CD4-positive, alpha-beta T cell (primary cell): ENCODE measurements at regions not wholly inside any gene's neighbourhood (a gene's known extent, or its start where the extent isn't known, plus 50 kb on each side); places are given as distances from the start of the nearest gene placed in this dataset.
"Not testable (repeated sequence)": the region's sequence is repeated elsewhere in the genome, so short reads cannot be mapped to it uniquely, and the experiment has no call there.

Experiments used
- ATAC-seq: fragments of 200-7000 bp; cut with Tn5 transposase; one replicate; pipeline ENCODE4 v1.10.0; 2022; ENCODE audit warnings: mild to moderate bottlenecking; ENCODE audit not compliant: poor library complexity
- CTCF ChIA-PET: fragments of 350-600 bp; sonication (Branson Sonifier 250); formaldehyde crosslinking; loops from one replicate; lab custom pipeline; 2021; ENCODE audit warnings: antibody characterized with exemption, inconsistent platforms; lab: Charles Lee
- POLR2A ChIA-PET: fragments of 350-600 bp; sonication (Branson Sonifier 250); formaldehyde crosslinking; loops from one replicate; lab custom pipeline; 2021; ENCODE audit warnings: antibody characterized with exemption, inconsistent platforms; lab: Charles Lee
- DNase-seq, 14 experiments: peaks; one replicate each; pipeline ENCODE4 v3.0.0-alpha.2; 2013 to 2020; ENCODE audit warnings: mixed read lengths in 2 of 14
- H3K27ac ChIP-seq, 2 donors: one replicate each; pipeline versions ENCODE4 v1.5.1 to v1.7.0; 2013; ENCODE audit warnings: low read length in 2 of 2, low read depth in 1 of 2, mild to moderate bottlenecking in 1 of 2
- H3K27me3 ChIP-seq, 2 experiments: 1 replicate in 1 of 2; 2 replicates in 1 of 2; pipeline versions ENCODE4 v1.6.1 to v1.7.0; 2013; ENCODE audit warnings: low read length in 2 of 2, control low read depth in 1 of 2, mild to moderate bottlenecking in 1 of 2, moderate library complexity in 1 of 2; ENCODE audit not compliant: insufficient read depth in 2 of 2, control insufficient read depth in 1 of 2
- H3K36me3 ChIP-seq: one replicate; pipeline ENCODE4 v1.6.1; 2013; ENCODE audit warnings: low read length, control low read depth; ENCODE audit not compliant: insufficient read depth
- H3K4me1 ChIP-seq: one replicate; pipeline ENCODE4 v1.6.1; 2013; ENCODE audit warnings: low read length, control low read depth; ENCODE audit not compliant: insufficient read depth
- H3K4me3 ChIP-seq: one replicate; pipeline ENCODE4 v1.5.1; 2013; ENCODE audit warnings: mild to moderate bottlenecking, low read length, moderate library complexity
- H3K9me3 ChIP-seq, 2 experiments: 1 replicate in 1 of 2; 2 replicates in 1 of 2; pipeline versions ENCODE4 v1.6.1 to v1.7.0; 2013; ENCODE audit warnings: low read length in 2 of 2, mild to moderate bottlenecking in 2 of 2, control low read depth in 1 of 2, moderate library complexity in 1 of 2; ENCODE audit not compliant: control insufficient read depth in 1 of 2, insufficient read depth in 1 of 2
- H3K27ac Mint-ChIP-seq: one replicate; pipeline ENCODE4 v1.8.0; 2020; ENCODE audit warnings: mixed read lengths
- H3K27me3 Mint-ChIP-seq: one replicate; pipeline ENCODE4 v1.8.0; 2021; ENCODE audit warnings: mixed read lengths
- H3K36me3 Mint-ChIP-seq: one replicate; pipeline ENCODE4 v1.8.0; 2021; ENCODE audit warnings: low read depth, mixed read lengths
- H3K4me1 Mint-ChIP-seq: one replicate; pipeline ENCODE4 v1.8.0; 2021; ENCODE audit warnings: low read depth, mixed read lengths
- H3K4me3 Mint-ChIP-seq: one replicate; pipeline ENCODE4 v1.8.0; 2020; ENCODE audit warnings: mild to moderate bottlenecking, mixed read lengths
- H3K9me3 Mint-ChIP-seq: one replicate; pipeline ENCODE4 v1.8.0; 2020; ENCODE audit warnings: mixed read lengths
- intact Hi-C, 2 experiments: fragments of 100-400 bp; cut with DNase I in 1 of 2; cut with micrococcal nuclease in 1 of 2; formaldehyde crosslinking; loops; one replicate each; pipeline versions ENCODE4 v1.15.1 to v1.9.0; 2023 to 2025; cut with DNase I, micrococcal nuclease
- TF ChIP-seq, protein P1 (sequence below): fragments of 200-600 bp; IDR thresholded peaks from one replicate; pipeline ENCODE4 v1.8.0; 2022; ENCODE audit warnings: antibody characterized with exemption, mild to moderate bottlenecking

- H3K27ac ChIP-seq, POLR2A ChIA-PET, DNase-seq, intact Hi-C loops, H3K4me3 ChIP-seq, H3K27me3 Mint-ChIP-seq, H3K27me3 ChIP-seq, H3K4me1 ChIP-seq, H3K36me3 ChIP-seq, CTCF ChIA-PET, H3K9me3 ChIP-seq, ATAC-seq, H3K36me3 Mint-ChIP-seq, H3K27ac Mint-ChIP-seq, H3K4me1 Mint-ChIP-seq, H3K4me3 Mint-ChIP-seq, H3K9me3 Mint-ChIP-seq: not testable (repeated sequence)
Measured at GRCh38 chr6:75031102-75031501, 174.8 kb downstream of the COL12A1 start.

GRCh38 chr6:75029333-75029732 is 176.5 kb downstream of the COL12A1 start:
- no peaks in the 10 kb centered on the region for H3K27me3 ChIP-seq
- H3K9me3 ChIP-seq = peaks cover 0 to 5% of the 10 kb centered on the region in 2 experiments
- no peaks in the 10 kb centered on the region for H3K36me3 ChIP-seq
- no peak for DNase-seq
- CTCF ChIA-PET = no interaction called here
- no peaks in the 10 kb centered on the region for H3K27me3 Mint-ChIP-seq
- no peak for ATAC-seq
- no peaks in the 10 kb centered on the region for H3K36me3 Mint-ChIP-seq
- intact Hi-C loops = no loop called here
- no peak overlapping the region for H3K4me3 ChIP-seq
- no peak overlapping the region for H3K27ac Mint-ChIP-seq
- no peaks in the 10 kb centered on the region for H3K4me1 ChIP-seq
- H3K9me3 Mint-ChIP-seq = no peaks in the 10 kb centered on the region
- H3K27ac ChIP-seq = no peak overlapping the region
- no peak overlapping the region for H3K4me3 Mint-ChIP-seq
- no peaks in the 10 kb centered on the region for H3K4me1 Mint-ChIP-seq
- POLR2A ChIA-PET = no interaction called here
- TF ChIP-seq, protein P1, sequence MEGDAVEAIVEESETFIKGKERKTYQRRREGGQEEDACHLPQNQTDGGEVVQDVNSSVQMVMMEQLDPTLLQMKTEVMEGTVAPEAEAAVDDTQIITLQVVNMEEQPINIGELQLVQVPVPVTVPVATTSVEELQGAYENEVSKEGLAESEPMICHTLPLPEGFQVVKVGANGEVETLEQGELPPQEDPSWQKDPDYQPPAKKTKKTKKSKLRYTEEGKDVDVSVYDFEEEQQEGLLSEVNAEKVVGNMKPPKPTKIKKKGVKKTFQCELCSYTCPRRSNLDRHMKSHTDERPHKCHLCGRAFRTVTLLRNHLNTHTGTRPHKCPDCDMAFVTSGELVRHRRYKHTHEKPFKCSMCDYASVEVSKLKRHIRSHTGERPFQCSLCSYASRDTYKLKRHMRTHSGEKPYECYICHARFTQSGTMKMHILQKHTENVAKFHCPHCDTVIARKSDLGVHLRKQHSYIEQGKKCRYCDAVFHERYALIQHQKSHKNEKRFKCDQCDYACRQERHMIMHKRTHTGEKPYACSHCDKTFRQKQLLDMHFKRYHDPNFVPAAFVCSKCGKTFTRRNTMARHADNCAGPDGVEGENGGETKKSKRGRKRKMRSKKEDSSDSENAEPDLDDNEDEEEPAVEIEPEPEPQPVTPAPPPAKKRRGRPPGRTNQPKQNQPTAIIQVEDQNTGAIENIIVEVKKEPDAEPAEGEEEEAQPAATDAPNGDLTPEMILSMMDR = no peak

DNA sequence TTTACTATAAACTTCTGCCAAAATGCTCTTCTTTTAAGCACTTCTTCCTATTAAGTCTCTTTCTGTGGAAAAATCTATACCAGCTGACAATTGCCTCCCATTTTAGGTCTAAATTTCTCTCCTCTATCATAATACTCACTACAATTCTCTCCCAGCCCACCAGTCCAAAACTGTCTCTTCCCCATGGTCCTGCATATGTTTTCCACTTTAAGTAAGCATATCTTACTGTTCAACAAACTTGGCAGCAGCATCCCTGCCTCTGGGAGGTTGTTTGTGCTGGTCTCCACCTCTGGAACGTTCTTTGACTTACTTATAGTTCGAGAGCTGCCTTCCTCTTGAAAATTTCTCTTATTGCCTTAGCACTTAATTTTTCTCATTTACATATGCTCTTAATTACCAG is 180.5 kb downstream of the COL12A1 start:
- H3K27me3 Mint-ChIP-seq = no peaks in the 10 kb centered on the region
- Histone ChIP-seq H3K9me3 (no peaks in the 10 kb centered on the region), H3K36me3 (no peaks in the 10 kb centered on the region), H3K27me3 (no peaks in the 10 kb centered on the region), H3K4me3 (no peak overlapping the region), H3K27ac (no peak overlapping the region), H3K4me1 (no peaks in the 10 kb centered on the region)
- no peak overlapping the region for H3K4me3 Mint-ChIP-seq
- no peak overlapping the region for H3K27ac Mint-ChIP-seq
- CTCF ChIA-PET = no interaction called here
- POLR2A ChIA-PET = no interaction called here
- TF ChIP-seq, protein P1 = no peak
- peaks cover 2% of the 10 kb centered on the region for H3K9me3 Mint-ChIP-seq
- ATAC-seq (no peak), DNase-seq (no peak)
- H3K36me3 Mint-ChIP-seq = no peaks in the 10 kb centered on the region
- intact Hi-C loops = no loop called here
- no peaks in the 10 kb centered on the region for H3K4me1 Mint-ChIP-seq

GRCh38 chr6:75024828-75025227 is 181.0 kb downstream of the COL12A1 start:
- POLR2A ChIA-PET = no interaction called here
- no peak overlapping the region for H3K27ac ChIP-seq
- CTCF ChIA-PET = no interaction called here
- Mint-ChIP-seq H3K9me3 (peaks cover 2% of the 10 kb centered on the region), H3K27ac (no peak overlapping the region), H3K4me1 (no peaks in the 10 kb centered on the region), H3K27me3 (no peaks in the 10 kb centered on the region), H3K36me3 (no peaks in the 10 kb centered on the region), H3K4me3 (no peak overlapping the region)
- ATAC-seq (no peak), DNase-seq (no peak)
- H3K4me3 ChIP-seq = no peak overlapping the region
- no peaks in the 10 kb centered on the region for H3K9me3 ChIP-seq
- intact Hi-C loops = no loop called here
- TF ChIP-seq, protein P1 = no peak
- H3K36me3 ChIP-seq = no peaks in the 10 kb centered on the region
- H3K27me3 ChIP-seq = no peaks in the 10 kb centered on the region
- no peaks in the 10 kb centered on the region for H3K4me1 ChIP-seq
